SH-SY5Y (cell line): ENCODE measurements at regions not wholly inside any gene's neighbourhood (a gene's known extent, or its start where the extent isn't known, plus 50 kb on each side); places are given as distances from the start of the nearest gene placed in this dataset.

Experiments used
- GATA2 ChIP-seq: IDR thresholded peaks from 2 replicates; pipeline ENCODE4 v1.6.1; 2011; ENCODE audit warnings: mild to moderate bottlenecking, low read depth, low read length
- GATA3 ChIP-seq: IDR thresholded peaks from 2 replicates; pipeline ENCODE4 v1.6.1; 2011; ENCODE audit warnings: low read depth, mild to moderate bottlenecking, low read length, moderate library complexity

DNA sequence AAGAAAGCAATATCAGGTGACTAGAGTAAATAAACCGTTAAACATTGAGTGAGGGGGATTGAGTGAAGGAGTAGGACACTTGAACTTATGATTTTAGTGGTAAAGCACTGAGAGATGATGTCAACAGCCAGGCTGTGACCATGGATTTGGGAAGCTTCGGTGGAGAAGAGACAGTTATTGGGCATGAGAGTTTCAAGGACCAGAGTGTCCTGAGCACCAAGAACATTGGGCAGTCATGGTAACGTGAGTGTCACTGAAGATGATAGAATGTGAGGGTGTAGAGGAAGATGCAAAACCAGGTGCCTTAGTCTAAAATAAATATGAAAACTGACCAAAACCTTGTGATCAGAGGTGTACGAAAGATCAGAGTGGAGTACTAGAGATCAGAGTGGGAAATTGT, 248.1 kb downstream of the ASXL3 start:
- TF ChIP-seq GATA2 (no peak), GATA3 (no peak)
